Fibroblast of lung (primary cell): ENCODE measurements at regions not wholly inside any gene's neighbourhood (a gene's known extent, or its start where the extent isn't known, plus 50 kb on each side); places are given as distances from the start of the nearest gene placed in this dataset.

Experiments used
- DNase-seq, 2 donors: peaks; one replicate each; pipeline versions ENCODE4 v3.0.0 to v3.0.0-alpha.2; 2010; ENCODE audit warnings: low read depth in 2 of 2
- H2AFZ ChIP-seq: 2 replicates; pipeline ENCODE4 v1.5.1; 2012; ENCODE audit warnings: low read length, control low read depth, inconsistent platforms
- H3K27ac ChIP-seq: 2 replicates; pipeline ENCODE4 v1.5.1; 2011; ENCODE audit warnings: low read length, control low read depth; ENCODE audit not compliant: insufficient read depth
- H3K27me3 ChIP-seq: 2 replicates; pipeline ENCODE4 v1.5.1; 2011; ENCODE audit warnings: mild to moderate bottlenecking, low read length; ENCODE audit not compliant: control insufficient read depth, insufficient read depth
- H3K36me3 ChIP-seq: 2 replicates; pipeline ENCODE4 v1.5.1; 2011; ENCODE audit warnings: low read length; ENCODE audit not compliant: control insufficient read depth, insufficient read depth
- H3K4me1 ChIP-seq: 2 replicates; pipeline ENCODE4 v1.5.1; 2011; ENCODE audit warnings: low read length; ENCODE audit not compliant: control insufficient read depth, insufficient read depth; ENCODE audit errors: extremely low read depth
- H3K4me2 ChIP-seq: 2 replicates; pipeline ENCODE4 v1.5.1; 2011; ENCODE audit warnings: low read length, control low read depth; ENCODE audit not compliant: insufficient read depth; ENCODE audit errors: extremely low read depth
- H3K4me3 ChIP-seq, 4 experiments: fragments of 200-600 bp in 1 of 4; sonication (generic) in 1 of 4; replicated peaks in 1 of 4; 2 replicates each; pipeline ENCODE4 v1.5.1; 2011 to 2016; ENCODE audit warnings: low read length in 4 of 4, low read depth in 3 of 4, mild to moderate bottlenecking in 3 of 4, control low read depth in 2 of 4, inconsistent platforms in 1 of 4, mixed read lengths in 1 of 4; ENCODE audit not compliant: insufficient read depth in 1 of 4; ENCODE audit errors: control extremely low read depth in 1 of 4
- H3K79me2 ChIP-seq: 2 replicates; pipeline ENCODE4 v1.5.1; 2012; ENCODE audit warnings: mild to moderate bottlenecking, low read length, inconsistent platforms; ENCODE audit not compliant: control insufficient read depth, insufficient read depth
- H3K9ac ChIP-seq: 2 replicates; pipeline ENCODE4 v1.5.1; 2011; ENCODE audit warnings: mild to moderate bottlenecking, low read length, control low read depth; ENCODE audit not compliant: insufficient read depth
- H3K9me3 ChIP-seq: 2 replicates; pipeline ENCODE4 v1.5.1; 2012; ENCODE audit warnings: low read depth, low read length; ENCODE audit not compliant: control insufficient read depth, insufficient read depth
- H4K20me1 ChIP-seq: 2 replicates; pipeline ENCODE4 v1.5.1; 2011; ENCODE audit warnings: low read length; ENCODE audit not compliant: control insufficient read depth, insufficient read depth; ENCODE audit errors: extremely low read depth
- CTCF ChIP-seq, 2 donors: IDR thresholded peaks in 1 of 2; conservative IDR thresholded peaks in 1 of 2; 1 replicate in 1 of 2; 2 replicates in 1 of 2; pipeline ENCODE4 v1.5.1; 2011 to 2012; ENCODE audit warnings: low read length in 2 of 2, control low read depth in 1 of 2, inconsistent platforms in 1 of 2, low read depth in 1 of 2, mild to moderate bottlenecking in 1 of 2
- EZH2 ChIP-seq: IDR thresholded peaks from 2 replicates; pipeline ENCODE4 v1.5.1; 2012; ENCODE audit warnings: low read length, control low read depth, mild to moderate bottlenecking; ENCODE audit errors: missing control alignments

- TF ChIP-seq EZH2 (no peak), CTCF (conservative IDR thresholded peaks at IDR 0.05 in 1 of 2, IDR thresholded peaks at IDR 0.05 in 1 of 2; ENCODE audit: low read depth in 1 of 2, low read length in 2 of 2) (no peak)
Observed at GRCh38 chr18:24799176-24799575, 338.7 kb downstream of the HRH4 start.

GRCh38 chr18:24799720-24800119 lies 339.3 kb downstream of the HRH4 start:
- Histone ChIP-seq H2AFZ (no peak overlapping the region), H4K20me1 (no peaks in the 10 kb centered on the region), H3K4me1 (no peaks in the 10 kb centered on the region), H3K27ac (no peak overlapping the region), H3K79me2 (no peaks in the 10 kb centered on the region), H3K36me3 (no peaks in the 10 kb centered on the region), H3K9ac (no peak overlapping the region), H3K4me3 (no peak overlapping the region), H3K4me2 (no peak overlapping the region), H3K27me3 (no peaks in the 10 kb centered on the region), H3K9me3 (no peaks in the 10 kb centered on the region)
- no peak for DNase-seq
- TF ChIP-seq CTCF (conservative IDR thresholded peaks at IDR 0.05 in 1 of 2, IDR thresholded peaks at IDR 0.05 in 1 of 2; ENCODE audit: low read depth in 1 of 2, low read length in 2 of 2) = no peak
- TF ChIP-seq EZH2 = no peak

More at GRCh38 chr18:24799176-24799575, 338.7 kb downstream of the HRH4 start:
- Histone ChIP-seq H3K9ac (no peak overlapping the region), H2AFZ (no peak overlapping the region), H3K79me2 (no peaks in the 10 kb centered on the region), H4K20me1 (no peaks in the 10 kb centered on the region), H3K4me1 (no peaks in the 10 kb centered on the region), H3K27ac (no peak overlapping the region), H3K27me3 (no peaks in the 10 kb centered on the region), H3K9me3 (no peaks in the 10 kb centered on the region), H3K4me2 (no peak overlapping the region), H3K4me3 (no peak overlapping the region), H3K36me3 (no peaks in the 10 kb centered on the region)
- DNase-seq = no peak

GRCh38 chr18:24801001-24801400 lies 340.6 kb downstream of the HRH4 start:
- H3K36me3 ChIP-seq = no peaks in the 10 kb centered on the region
- H3K27ac ChIP-seq = no peak overlapping the region
- H3K27me3 ChIP-seq = no peaks in the 10 kb centered on the region
- H4K20me1 ChIP-seq = no peaks in the 10 kb centered on the region
- DNase-seq = peak in 1 of 2 donors; percentile 5
- H3K4me1 ChIP-seq = no peaks in the 10 kb centered on the region
- H3K9me3 ChIP-seq = no peaks in the 10 kb centered on the region
- H2AFZ ChIP-seq = no peak overlapping the region
- H3K4me2 ChIP-seq = no peak overlapping the region
- H3K79me2 ChIP-seq = no peaks in the 10 kb centered on the region
- H3K4me3 ChIP-seq = no peak overlapping the region
- TF ChIP-seq EZH2 (no peak), CTCF (conservative IDR thresholded peaks at IDR 0.05 in 1 of 2, IDR thresholded peaks at IDR 0.05 in 1 of 2; ENCODE audit: low read depth in 1 of 2, low read length in 2 of 2) (no peak)
- H3K9ac ChIP-seq = no peak overlapping the region
